Type B pancreatic cell (in vitro differentiated cells): ENCODE measurements at regions not wholly inside any gene's neighbourhood (a gene's known extent, or its start where the extent isn't known, plus 50 kb on each side); places are given as distances from the start of the nearest gene placed in this dataset.
A peak's percentile ranks its signal among the peaks of the same experiment; 100 is the strongest.

ENCODE experiments used
- DNase-seq: peaks from one replicate; pipeline ENCODE4 v3.0.0; 2021; ENCODE audit warnings: mixed read lengths; ENCODE audit not compliant: unreplicated experiment; ENCODE audit errors: extremely low spot score
- H3K27ac Mint-ChIP-seq: 2 replicates; pipeline ENCODE4 v1.8.0; 2021; ENCODE audit warnings: mild to moderate bottlenecking, mixed read lengths
- H3K27me3 Mint-ChIP-seq: 2 replicates; pipeline ENCODE4 v1.8.0; 2021; ENCODE audit warnings: mixed read lengths
- H3K36me3 Mint-ChIP-seq: 2 replicates; pipeline ENCODE4 v1.8.0; 2021; ENCODE audit warnings: mixed read lengths
- H3K4me1 Mint-ChIP-seq: one replicate; pipeline ENCODE4 v1.8.0; 2021; ENCODE audit warnings: mixed read lengths; ENCODE audit not compliant: unreplicated experiment
- H3K4me3 Mint-ChIP-seq: 2 replicates; pipeline ENCODE4 v1.8.0; 2021; ENCODE audit warnings: mild to moderate bottlenecking, mixed read lengths
- H3K9me3 Mint-ChIP-seq: 2 replicates; pipeline ENCODE4 v1.8.0; 2021; ENCODE audit warnings: mixed read lengths
- CTCF ChIP-seq: fragments of 200-600 bp; sonication (generic); conservative IDR thresholded peaks from 2 replicates; pipeline ENCODE4 v1.5.0; 2021; ENCODE audit warnings: antibody characterized with exemption, mild to moderate bottlenecking

GRCh38 chr9:89774858-89775370, 170.1 kb downstream of the GADD45G start:
- no peaks in the 10 kb centered on the region for H3K36me3 Mint-ChIP-seq
- H3K27ac Mint-ChIP-seq = no peak overlapping the region
- H3K27me3 Mint-ChIP-seq = peaks cover 17% of the 10 kb centered on the region
- TF ChIP-seq CTCF = no peak
- no peaks in the 10 kb centered on the region for H3K9me3 Mint-ChIP-seq
- no peak for DNase-seq
- no peak overlapping the region for H3K4me3 Mint-ChIP-seq
- peaks cover 17% of the 10 kb centered on the region for H3K4me1 Mint-ChIP-seq

- Mint-ChIP-seq H3K27ac (no peak overlapping the region), H3K36me3 (no peaks in the 10 kb centered on the region), H3K4me3 (no peak overlapping the region), H3K27me3 (peaks cover 17% of the 10 kb centered on the region), H3K4me1 (peaks cover 17% of the 10 kb centered on the region), H3K9me3 (no peaks in the 10 kb centered on the region)
- TF ChIP-seq CTCF = no peak
- DNase-seq = no peak
Observed at GRCh38 chr9:89775641-89776040, 170.8 kb downstream of the GADD45G start.

GRCh38 chr9:89776795-89777525, 172.1 kb downstream of the GADD45G start:
- no peak for DNase-seq
- H3K9me3 Mint-ChIP-seq = no peaks in the 10 kb centered on the region
- H3K27ac Mint-ChIP-seq = no peak overlapping the region
- peaks cover 21% of the 10 kb centered on the region for H3K4me1 Mint-ChIP-seq
- H3K4me3 Mint-ChIP-seq = no peak overlapping the region
- H3K27me3 Mint-ChIP-seq = peaks cover 24% of the 10 kb centered on the region
- no peak for TF ChIP-seq CTCF
- no peaks in the 10 kb centered on the region for H3K36me3 Mint-ChIP-seq

GRCh38 chr9:89777544-89777943, 172.7 kb downstream of the GADD45G start:
- H3K4me3 Mint-ChIP-seq = no peak overlapping the region
- H3K4me1 Mint-ChIP-seq = peaks cover 21% of the 10 kb centered on the region
- no peak for TF ChIP-seq CTCF
- no peak overlapping the region for H3K27ac Mint-ChIP-seq
- H3K27me3 Mint-ChIP-seq = peaks cover 26% of the 10 kb centered on the region
- DNase-seq = no peak
- H3K36me3 Mint-ChIP-seq = no peaks in the 10 kb centered on the region
- H3K9me3 Mint-ChIP-seq = no peaks in the 10 kb centered on the region

GRCh38 chr9:89778100-89779090, 173.6 kb downstream of the GADD45G start:
- Mint-ChIP-seq H3K27me3 (peaks cover 26% of the 10 kb centered on the region), H3K4me1 (peaks cover 21% of the 10 kb centered on the region), H3K4me3 (no peak overlapping the region), H3K9me3 (no peaks in the 10 kb centered on the region), H3K36me3 (no peaks in the 10 kb centered on the region), H3K27ac (peak overlapping the region; percentile 34)
- no peak for TF ChIP-seq CTCF
- DNase-seq = no peak
